SK-N-MC (cell line): ENCODE measurements at regions not wholly inside any gene's neighbourhood (a gene's known extent, or its start where the extent isn't known, plus 50 kb on each side); places are given as distances from the start of the nearest gene placed in this dataset.

Experiments
- EZH2 ChIP-seq: fragments of 200-600 bp; sonication (generic); IDR thresholded peaks from one replicate; pipeline ENCODE4 v1.6.1; 2017; ENCODE audit warnings: antibody characterized with exemption
- POLR2AphosphoS5 ChIP-seq: IDR thresholded peaks from 2 replicates; pipeline ENCODE4 v1.6.1; 2012; ENCODE audit warnings: mild to moderate bottlenecking, low read depth, low read length, borderline replicate concordance

- TF ChIP-seq EZH2, result no peak
- TF ChIP-seq POLR2AphosphoS5, result no peak
Observed at GRCh38 chr4:137129845-137130244, 402.4 kb downstream of the PCDH18 start.
